Endothelial cell of umbilical vein (primary cell): ENCODE measurements at regions not wholly inside any gene's neighbourhood (a gene's known extent, or its start where the extent isn't known, plus 50 kb on each side); places are given as distances from the start of the nearest gene placed in this dataset.

Source experiments
- BruUV-seq: library from RNA; stranded (reverse); fragments of 400-500 nt; replicated peaks from 2 replicates; lab custom pipeline; 2021; lab: Mats Ljungman, UMichigan
- CTCF ChIA-PET: fragments of 300-600, 350-600 bp; sonication (Branson Sonifier 250); formaldehyde crosslinking; loops from one replicate; lab custom pipeline; 2021; ENCODE audit warnings: antibody characterized with exemption, inconsistent platforms; lab: Charles Lee
- POLR2A ChIA-PET: fragments of 300-600, 350-600 bp; sonication (Branson Sonifier 250); formaldehyde crosslinking; loops from one replicate; lab custom pipeline; 2021; ENCODE audit warnings: antibody characterized with exemption, inconsistent platforms; lab: Charles Lee
- DNase-seq: peaks from one replicate; pipeline ENCODE4 v3.0.0-alpha.2; 2011; ENCODE audit warnings: low read depth, low spot score
- FAIRE-seq: peaks from 2 replicates; lab custom pipeline; 2011; peaks lifted over from hg19 to GRCh38; lab: Jason Lieb, UNC
- H2AFZ ChIP-seq: 2 replicates; pipeline ENCODE4 v1.6.0; 2012; ENCODE audit warnings: low read depth, low read length, control low read depth, inconsistent platforms
- H3K27ac ChIP-seq: 2 replicates; pipeline ENCODE4 v1.5.1; 2011; ENCODE audit warnings: low read depth, mild to moderate bottlenecking, control low read depth, low read length, moderate library complexity; ENCODE audit not compliant: insufficient read depth
- H3K27me3 ChIP-seq, 2 experiments: 2 replicates each; pipeline versions ENCODE4 v1.6.0 to v1.6.1; 2011; ENCODE audit warnings: low read length in 2 of 2, mixed read lengths in 1 of 2; ENCODE audit not compliant: control insufficient read depth in 2 of 2, insufficient read depth in 2 of 2
- H3K36me3 ChIP-seq, 2 experiments: 2 replicates in 1 of 2; 3 replicates in 1 of 2; pipeline ENCODE4 v1.5.1; 2011; ENCODE audit warnings: low read length in 2 of 2, mild to moderate bottlenecking in 1 of 2, moderate library complexity in 1 of 2; ENCODE audit not compliant: control insufficient read depth in 2 of 2, insufficient read depth in 2 of 2; ENCODE audit errors: extremely low read depth in 1 of 2
- H3K4me1 ChIP-seq: 3 replicates; pipeline ENCODE4 v1.5.1; 2011; ENCODE audit warnings: mild to moderate bottlenecking, low read length; ENCODE audit not compliant: control insufficient read depth, insufficient read depth; ENCODE audit errors: extremely low read depth
- H3K4me2 ChIP-seq: 2 replicates; pipeline ENCODE4 v1.6.1; 2011; ENCODE audit warnings: low read length, control low read depth, mixed read lengths; ENCODE audit not compliant: insufficient read depth
- H3K4me3 ChIP-seq, 3 experiments: fragments of 200-600 bp in 1 of 3; sonication (generic), shearing (Covaris generic) in 1 of 3; replicated peaks in 1 of 3; 2 replicates each; pipeline ENCODE4 v1.5.1; 2011 to 2016; ENCODE audit warnings: control low read depth in 3 of 3, low read length in 3 of 3, mild to moderate bottlenecking in 2 of 3, inconsistent platforms in 1 of 3, low read depth in 1 of 3, moderate library complexity in 1 of 3; ENCODE audit not compliant: insufficient read depth in 1 of 3
- H3K79me2 ChIP-seq: 2 replicates; pipeline ENCODE4 v1.6.0; 2012; ENCODE audit warnings: low read length, inconsistent platforms; ENCODE audit not compliant: control insufficient read depth, insufficient read depth
- H3K9ac ChIP-seq: replicated peaks from 2 replicates; pipeline ENCODE3; 2011; ENCODE audit warnings: low read length, control low read depth; ENCODE audit not compliant: insufficient read depth; ENCODE audit errors: extremely low read depth
- H3K9me1 ChIP-seq: replicated peaks from 3 replicates; pipeline ENCODE4 v1.6.0; 2011; ENCODE audit warnings: mild to moderate bottlenecking, low read length; ENCODE audit not compliant: control insufficient read depth, insufficient read depth; ENCODE audit errors: extremely low read depth
- H3K9me3 ChIP-seq: replicated peaks from 2 replicates; pipeline ENCODE4 v1.5.1; 2012; ENCODE audit warnings: low read length, inconsistent platforms; ENCODE audit not compliant: control insufficient read depth, insufficient read depth
- H4K20me1 ChIP-seq: replicated peaks from 2 replicates; pipeline ENCODE3; 2011; ENCODE audit warnings: mild to moderate bottlenecking, low read length; ENCODE audit not compliant: control insufficient read depth, insufficient read depth; ENCODE audit errors: extremely low read depth
- EZH2 ChIP-seq: IDR thresholded peaks from 2 replicates; pipeline ENCODE4 v1.6.1; 2012; ENCODE audit warnings: borderline replicate concordance, low read depth, mild to moderate bottlenecking, moderate library complexity, low read length, inconsistent platforms; ENCODE audit not compliant: severe bottlenecking
- FOS ChIP-seq: IDR thresholded peaks from 2 replicates; pipeline ENCODE4 v1.6.1; 2011; ENCODE audit warnings: mild to moderate bottlenecking, low read length, moderate library complexity, borderline replicate concordance; ENCODE audit not compliant: insufficient read depth
- JUN ChIP-seq: IDR thresholded peaks from 2 replicates; pipeline ENCODE4 v1.6.1; 2011; ENCODE audit warnings: borderline replicate concordance, low read depth; ENCODE audit not compliant: insufficient read length, insufficient read depth
- MAX ChIP-seq: IDR thresholded peaks from 2 replicates; pipeline ENCODE4 v1.6.1; 2011; ENCODE audit not compliant: insufficient read depth, insufficient read length
- MYC ChIP-seq: IDR thresholded peaks from one replicate; pipeline ENCODE4 v1.6.1; 2011; ENCODE audit warnings: mild to moderate bottlenecking, low read depth, low read length
- POLR2A ChIP-seq: IDR thresholded peaks from 2 replicates; pipeline ENCODE4 v1.6.1; 2012; ENCODE audit warnings: low read depth, mild to moderate bottlenecking, control low read depth, low read length
- POLR2AphosphoS5 ChIP-seq: IDR thresholded peaks from 2 replicates; pipeline ENCODE4 v1.6.1; 2012; ENCODE audit warnings: low read depth, mild to moderate bottlenecking, control low read depth, low read length, moderate library complexity; ENCODE audit not compliant: insufficient read depth
- dilution Hi-C: fragments of 300-500 bp; cut with MboI; formaldehyde crosslinking; loops from one replicate; pipeline ENCODE4 v1.15.0; 2019; ENCODE audit warnings: low sequenced_read_pairs; ENCODE audit not compliant: extremely low pct_ligation_motif_present
- intact Hi-C: fragments of 100-400 bp; cut with micrococcal nuclease; formaldehyde crosslinking; loops from one replicate; pipeline ENCODE4 v1.10.0; 2022
- TF ChIP-seq, protein P1 (sequence below), 2 donors: IDR thresholded peaks; 1 replicate in 1 of 2; 2 replicates in 1 of 2; pipeline ENCODE4 v1.5.1; 2011; ENCODE audit warnings: low read length in 2 of 2, mild to moderate bottlenecking in 2 of 2, moderate library complexity in 2 of 2, control low read depth in 1 of 2, inconsistent platforms in 1 of 2, low read depth in 1 of 2; ENCODE audit not compliant: insufficient read depth in 1 of 2; ENCODE audit errors: extremely low read depth in 1 of 2

DNA sequence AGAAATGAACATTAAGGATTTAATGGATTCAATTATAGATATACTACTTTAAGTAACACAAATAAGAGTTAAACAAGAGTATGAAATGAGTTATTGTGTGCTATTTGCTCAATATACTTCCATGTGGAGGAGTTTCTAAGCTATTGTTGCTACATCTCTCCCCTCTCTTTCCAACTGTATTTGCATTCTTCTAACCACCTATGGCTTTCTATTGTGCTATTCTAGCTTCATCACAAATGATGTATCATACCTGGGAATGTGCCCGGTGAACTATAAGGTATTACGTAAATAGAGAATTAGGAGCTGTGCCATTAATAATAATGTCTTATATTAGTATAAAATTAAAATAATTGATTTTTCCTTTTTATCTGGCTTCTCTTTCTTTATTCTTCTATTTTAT lies 87.1 kb upstream of the PLEKHG7 start:
- ChIA-PET POLR2A (no interaction called here), CTCF (interaction anchor here (0.8 to 1.5 kb wide), 7 partner anchors 8 to 1234 kb away, joined by 3 to 5 read pairs (median 3); no protein-coding TSS in a partner anchor)
- Histone ChIP-seq H4K20me1 (no peaks in the 10 kb centered on the region), H3K27ac (no peak overlapping the region), H2AFZ (no peak overlapping the region), H3K27me3 (no peaks in the 10 kb centered on the region), H3K9me1 (no peaks in the 10 kb centered on the region), H3K4me3 (no peak overlapping the region), H3K9ac (no peak overlapping the region), H3K9me3 (no peaks in the 10 kb centered on the region), H3K4me2 (no peak overlapping the region), H3K36me3 (no peaks in the 10 kb centered on the region), H3K4me1 (no peaks in the 10 kb centered on the region), H3K79me2 (no peaks in the 10 kb centered on the region)
- dilution Hi-C loops (no loop called here), intact Hi-C loops (no loop called here)
- DNase-seq, result no peak
- no peak for FAIRE-seq
- BruUV-seq, result no TSS peak
- TF ChIP-seq MAX (no peak), FOS (no peak), POLR2AphosphoS5 (no peak), EZH2 (no peak), MYC (no peak), JUN (no peak), POLR2A (no peak)
- TF ChIP-seq, protein P1, sequence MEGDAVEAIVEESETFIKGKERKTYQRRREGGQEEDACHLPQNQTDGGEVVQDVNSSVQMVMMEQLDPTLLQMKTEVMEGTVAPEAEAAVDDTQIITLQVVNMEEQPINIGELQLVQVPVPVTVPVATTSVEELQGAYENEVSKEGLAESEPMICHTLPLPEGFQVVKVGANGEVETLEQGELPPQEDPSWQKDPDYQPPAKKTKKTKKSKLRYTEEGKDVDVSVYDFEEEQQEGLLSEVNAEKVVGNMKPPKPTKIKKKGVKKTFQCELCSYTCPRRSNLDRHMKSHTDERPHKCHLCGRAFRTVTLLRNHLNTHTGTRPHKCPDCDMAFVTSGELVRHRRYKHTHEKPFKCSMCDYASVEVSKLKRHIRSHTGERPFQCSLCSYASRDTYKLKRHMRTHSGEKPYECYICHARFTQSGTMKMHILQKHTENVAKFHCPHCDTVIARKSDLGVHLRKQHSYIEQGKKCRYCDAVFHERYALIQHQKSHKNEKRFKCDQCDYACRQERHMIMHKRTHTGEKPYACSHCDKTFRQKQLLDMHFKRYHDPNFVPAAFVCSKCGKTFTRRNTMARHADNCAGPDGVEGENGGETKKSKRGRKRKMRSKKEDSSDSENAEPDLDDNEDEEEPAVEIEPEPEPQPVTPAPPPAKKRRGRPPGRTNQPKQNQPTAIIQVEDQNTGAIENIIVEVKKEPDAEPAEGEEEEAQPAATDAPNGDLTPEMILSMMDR (IDR thresholded peaks at IDR 0.05; ENCODE audit: extremely low read depth in 1 of 2, insufficient read depth in 1 of 2, low read depth in 1 of 2, low read length in 2 of 2), result no peak
